Thyroid gland (tissue), 4 donors: ENCODE measurements at regions not wholly inside any gene's neighbourhood (a gene's known extent, or its start where the extent isn't known, plus 50 kb on each side); places are given as distances from the start of the nearest gene placed in this dataset. TPM values are rescaled to one million over a fixed set of nuclear protein-coding genes. Genes with fewer than 3 reads are reported as not detected.

Experiments used
- DNase-seq, 2 donors: peaks; one replicate each; pipeline ENCODE4 v3.0.0-alpha.2; 2019
- H3K27ac ChIP-seq, 3 donors: fragments of 200-600 bp; sonication (generic); 1 replicate in 2 of 3; 2 replicates in 1 of 3; pipeline ENCODE4 v1.5.1; 2016 to 2019; ENCODE audit warnings: mild to moderate bottlenecking in 1 of 3, moderate library complexity in 1 of 3
- H3K27me3 ChIP-seq: fragments of 200-600 bp; sonication (generic); one replicate; pipeline ENCODE4 v1.5.1; 2019
- H3K36me3 ChIP-seq, 2 donors: fragments of 200-600 bp; sonication (generic); one replicate each; pipeline ENCODE4 v1.5.1; 2016 to 2019
- H3K4me1 ChIP-seq, 2 donors: fragments of 200-600 bp; sonication (generic); one replicate each; pipeline ENCODE4 v1.5.1; 2017 to 2019
- H3K4me3 ChIP-seq, 3 donors: fragments of 200-600 bp; sonication (generic); replicated peaks in 1 of 3; 1 replicate in 2 of 3; 2 replicates in 1 of 3; pipeline ENCODE4 v1.5.1; 2016; ENCODE audit warnings: mild to moderate bottlenecking in 1 of 3
- H3K9me3 ChIP-seq: fragments of 200-600 bp; sonication (generic); one replicate; pipeline ENCODE4 v1.5.1; 2017
- POLR2A ChIP-seq, 2 donors: fragments of 450-650 bp; IDR thresholded peaks; one replicate each; pipeline ENCODE4 v1.6.1; 2017; ENCODE audit warnings: antibody characterized with exemption in 2 of 2, mild to moderate bottlenecking in 2 of 2, moderate library complexity in 1 of 2
- WGBS, 2 donors: methylation state at CpG; one replicate each; pipeline ENCODE4 v1.1.5; 2017; 5-methylcytosine and 5-hydroxymethylcytosine counted together
- intact Hi-C: fragments of 100-400 bp; cut with DNase I; formaldehyde crosslinking; loops from one replicate; pipeline ENCODE4 v1.15.1; 2023
- microRNA counts, 2 donors: library from miRNA; unstranded; fragments of <30 nt; microRNA quantifications; one replicate each; lab custom pipeline; 2016 to 2017
- microRNA-seq: library from miRNA; unstranded; fragments of <30 nt; microRNA quantifications from one replicate; pipeline ENCODE4, GENCODE V29; 2016
- small RNA-seq: library from RNA; depleted of rRNA; stranded (forward); fragments of <200 nt; gene quantifications from one replicate; pipeline ENCODE3, GENCODE V24; 2016
- TF ChIP-seq, protein P1 (sequence below), 6 experiments: fragments of 200-600 bp in 3 of 6; fragments of 450-650 bp in 3 of 6; sonication (generic) in 3 of 6; IDR thresholded peaks; one replicate each; pipeline ENCODE4 v1.5.1; 2016 to 2019; ENCODE audit warnings: antibody characterized with exemption in 6 of 6, mild to moderate bottlenecking in 2 of 6, inconsistent platforms in 1 of 6, moderate library complexity in 1 of 6

- Histone ChIP-seq H3K4me3 (no peak overlapping the region), H3K9me3 (no peaks in the 10 kb centered on the region), H3K27me3 (no peaks in the 10 kb centered on the region), H3K4me1 (no peaks in the 10 kb centered on the region), H3K36me3 (no peaks in the 10 kb centered on the region), H3K27ac (no peak overlapping the region)
- DNase-seq: no peak
- TF ChIP-seq, protein P1, sequence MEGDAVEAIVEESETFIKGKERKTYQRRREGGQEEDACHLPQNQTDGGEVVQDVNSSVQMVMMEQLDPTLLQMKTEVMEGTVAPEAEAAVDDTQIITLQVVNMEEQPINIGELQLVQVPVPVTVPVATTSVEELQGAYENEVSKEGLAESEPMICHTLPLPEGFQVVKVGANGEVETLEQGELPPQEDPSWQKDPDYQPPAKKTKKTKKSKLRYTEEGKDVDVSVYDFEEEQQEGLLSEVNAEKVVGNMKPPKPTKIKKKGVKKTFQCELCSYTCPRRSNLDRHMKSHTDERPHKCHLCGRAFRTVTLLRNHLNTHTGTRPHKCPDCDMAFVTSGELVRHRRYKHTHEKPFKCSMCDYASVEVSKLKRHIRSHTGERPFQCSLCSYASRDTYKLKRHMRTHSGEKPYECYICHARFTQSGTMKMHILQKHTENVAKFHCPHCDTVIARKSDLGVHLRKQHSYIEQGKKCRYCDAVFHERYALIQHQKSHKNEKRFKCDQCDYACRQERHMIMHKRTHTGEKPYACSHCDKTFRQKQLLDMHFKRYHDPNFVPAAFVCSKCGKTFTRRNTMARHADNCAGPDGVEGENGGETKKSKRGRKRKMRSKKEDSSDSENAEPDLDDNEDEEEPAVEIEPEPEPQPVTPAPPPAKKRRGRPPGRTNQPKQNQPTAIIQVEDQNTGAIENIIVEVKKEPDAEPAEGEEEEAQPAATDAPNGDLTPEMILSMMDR (IDR thresholded peaks at IDR 0.05): no peak
- TF ChIP-seq POLR2A (IDR thresholded peaks at IDR 0.05): no peak
- 90 to 98% methylated on average over 2 of the region's 2 CpGs for WGBS, 2 donors
- intact Hi-C loops: no loop called here
These were observed 51.9 kb upstream of the INTU start for GRCh38 chr4:127580891-127581290.

MicroRNA genes in the stretch of these regions (microRNA counts, 767-probe panel; counts per million panel counts)
- microRNA hsa-miR-2054 (lab: Ali Mortazavi, UCI): 0 counts per million in 2 donors

Small RNA genes in the stretch of these regions (microRNA-seq; reads per million reads assigned to microRNA genes)
- not detected for gene MIR2054

Small RNA genes in the stretch of these regions (small RNA-seq; reads per million reads assigned to genes)
- gene RF00019: not detected
